Neural cell (in vitro differentiated cells): ENCODE measurements at regions not wholly inside any gene's neighbourhood (a gene's known extent, or its start where the extent isn't known, plus 50 kb on each side); places are given as distances from the start of the nearest gene placed in this dataset.

Experiments used
- EP300 ChIP-seq: fragments of 450-650 bp; conservative IDR thresholded peaks from 2 replicates; pipeline ENCODE4 v1.6.1; 2014; ENCODE audit warnings: antibody characterized with exemption, mild to moderate bottlenecking, moderate library complexity; ENCODE audit not compliant: poor library complexity, severe bottlenecking
- MXI1 ChIP-seq: fragments of 450-650 bp; conservative IDR thresholded peaks from 2 replicates; pipeline ENCODE4 v1.6.1; 2014; ENCODE audit warnings: antibody characterized with exemption, mild to moderate bottlenecking; ENCODE audit not compliant: poor library complexity, severe bottlenecking
- POLR2AphosphoS5 ChIP-seq: IDR thresholded peaks from 2 replicates; pipeline ENCODE4 v1.6.1; 2012
- TF ChIP-seq, protein P1 (sequence below): fragments of 450-650 bp; IDR thresholded peaks from 2 replicates; pipeline ENCODE4 v1.5.1; 2014; ENCODE audit warnings: antibody characterized with exemption, mild to moderate bottlenecking, moderate library complexity; ENCODE audit not compliant: poor library complexity, severe bottlenecking

- TF ChIP-seq EP300 (no peak), MXI1 (no peak), POLR2AphosphoS5 (no peak)
- TF ChIP-seq, protein P1, sequence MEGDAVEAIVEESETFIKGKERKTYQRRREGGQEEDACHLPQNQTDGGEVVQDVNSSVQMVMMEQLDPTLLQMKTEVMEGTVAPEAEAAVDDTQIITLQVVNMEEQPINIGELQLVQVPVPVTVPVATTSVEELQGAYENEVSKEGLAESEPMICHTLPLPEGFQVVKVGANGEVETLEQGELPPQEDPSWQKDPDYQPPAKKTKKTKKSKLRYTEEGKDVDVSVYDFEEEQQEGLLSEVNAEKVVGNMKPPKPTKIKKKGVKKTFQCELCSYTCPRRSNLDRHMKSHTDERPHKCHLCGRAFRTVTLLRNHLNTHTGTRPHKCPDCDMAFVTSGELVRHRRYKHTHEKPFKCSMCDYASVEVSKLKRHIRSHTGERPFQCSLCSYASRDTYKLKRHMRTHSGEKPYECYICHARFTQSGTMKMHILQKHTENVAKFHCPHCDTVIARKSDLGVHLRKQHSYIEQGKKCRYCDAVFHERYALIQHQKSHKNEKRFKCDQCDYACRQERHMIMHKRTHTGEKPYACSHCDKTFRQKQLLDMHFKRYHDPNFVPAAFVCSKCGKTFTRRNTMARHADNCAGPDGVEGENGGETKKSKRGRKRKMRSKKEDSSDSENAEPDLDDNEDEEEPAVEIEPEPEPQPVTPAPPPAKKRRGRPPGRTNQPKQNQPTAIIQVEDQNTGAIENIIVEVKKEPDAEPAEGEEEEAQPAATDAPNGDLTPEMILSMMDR: no peak
These were observed 125.4 kb upstream of the KLF12 start for GRCh38 chr13:74259641-74260040.
